ENCODE measurements at regions not wholly inside any gene's neighbourhood (a gene's known extent, or its start where the extent isn't known, plus 50 kb on each side); places are given as distances from the start of the nearest gene placed in this dataset.

DNA sequence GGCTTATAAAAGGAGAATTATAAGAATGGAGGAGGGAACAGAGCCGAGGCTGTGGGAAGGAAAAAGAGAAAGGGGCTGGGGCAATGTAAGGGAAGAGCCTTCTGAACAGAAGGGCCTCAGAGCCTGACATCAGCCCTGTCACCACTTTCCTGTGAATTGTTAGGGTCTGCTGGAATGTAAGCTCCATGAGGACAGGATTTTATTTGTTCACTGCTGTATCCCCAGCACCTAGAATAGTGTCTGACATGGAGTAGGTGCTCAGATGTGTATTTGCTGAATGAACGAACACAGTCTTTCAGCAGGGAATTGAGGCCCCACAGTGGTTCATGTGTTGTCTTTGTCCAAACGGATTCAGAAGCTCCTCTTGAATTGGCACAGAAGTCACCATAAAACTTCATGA, 251.5 kb downstream of the OPA1 start:
- H3K4me1 ChIP-seq (ENCODE audit: control insufficient read depth in 4 of 4, insufficient read depth in 4 of 4, low read length in 3 of 4), result peaks cover 1 to 8% (median 3%) of the 10 kb centered on the region in 4 donors
- no peaks in the 10 kb centered on the region for H3K27me3 ChIP-seq (ENCODE audit: control insufficient read depth in 4 of 4, insufficient read depth in 4 of 4, low read length in 3 of 4)
- TF ChIP-seq, protein P1, sequence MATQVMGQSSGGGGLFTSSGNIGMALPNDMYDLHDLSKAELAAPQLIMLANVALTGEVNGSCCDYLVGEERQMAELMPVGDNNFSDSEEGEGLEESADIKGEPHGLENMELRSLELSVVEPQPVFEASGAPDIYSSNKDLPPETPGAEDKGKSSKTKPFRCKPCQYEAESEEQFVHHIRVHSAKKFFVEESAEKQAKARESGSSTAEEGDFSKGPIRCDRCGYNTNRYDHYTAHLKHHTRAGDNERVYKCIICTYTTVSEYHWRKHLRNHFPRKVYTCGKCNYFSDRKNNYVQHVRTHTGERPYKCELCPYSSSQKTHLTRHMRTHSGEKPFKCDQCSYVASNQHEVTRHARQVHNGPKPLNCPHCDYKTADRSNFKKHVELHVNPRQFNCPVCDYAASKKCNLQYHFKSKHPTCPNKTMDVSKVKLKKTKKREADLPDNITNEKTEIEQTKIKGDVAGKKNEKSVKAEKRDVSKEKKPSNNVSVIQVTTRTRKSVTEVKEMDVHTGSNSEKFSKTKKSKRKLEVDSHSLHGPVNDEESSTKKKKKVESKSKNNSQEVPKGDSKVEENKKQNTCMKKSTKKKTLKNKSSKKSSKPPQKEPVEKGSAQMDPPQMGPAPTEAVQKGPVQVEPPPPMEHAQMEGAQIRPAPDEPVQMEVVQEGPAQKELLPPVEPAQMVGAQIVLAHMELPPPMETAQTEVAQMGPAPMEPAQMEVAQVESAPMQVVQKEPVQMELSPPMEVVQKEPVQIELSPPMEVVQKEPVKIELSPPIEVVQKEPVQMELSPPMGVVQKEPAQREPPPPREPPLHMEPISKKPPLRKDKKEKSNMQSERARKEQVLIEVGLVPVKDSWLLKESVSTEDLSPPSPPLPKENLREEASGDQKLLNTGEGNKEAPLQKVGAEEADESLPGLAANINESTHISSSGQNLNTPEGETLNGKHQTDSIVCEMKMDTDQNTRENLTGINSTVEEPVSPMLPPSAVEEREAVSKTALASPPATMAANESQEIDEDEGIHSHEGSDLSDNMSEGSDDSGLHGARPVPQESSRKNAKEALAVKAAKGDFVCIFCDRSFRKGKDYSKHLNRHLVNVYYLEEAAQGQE (IDR thresholded peaks at IDR 0.05), result no peak
- TF ChIP-seq, protein P2, sequence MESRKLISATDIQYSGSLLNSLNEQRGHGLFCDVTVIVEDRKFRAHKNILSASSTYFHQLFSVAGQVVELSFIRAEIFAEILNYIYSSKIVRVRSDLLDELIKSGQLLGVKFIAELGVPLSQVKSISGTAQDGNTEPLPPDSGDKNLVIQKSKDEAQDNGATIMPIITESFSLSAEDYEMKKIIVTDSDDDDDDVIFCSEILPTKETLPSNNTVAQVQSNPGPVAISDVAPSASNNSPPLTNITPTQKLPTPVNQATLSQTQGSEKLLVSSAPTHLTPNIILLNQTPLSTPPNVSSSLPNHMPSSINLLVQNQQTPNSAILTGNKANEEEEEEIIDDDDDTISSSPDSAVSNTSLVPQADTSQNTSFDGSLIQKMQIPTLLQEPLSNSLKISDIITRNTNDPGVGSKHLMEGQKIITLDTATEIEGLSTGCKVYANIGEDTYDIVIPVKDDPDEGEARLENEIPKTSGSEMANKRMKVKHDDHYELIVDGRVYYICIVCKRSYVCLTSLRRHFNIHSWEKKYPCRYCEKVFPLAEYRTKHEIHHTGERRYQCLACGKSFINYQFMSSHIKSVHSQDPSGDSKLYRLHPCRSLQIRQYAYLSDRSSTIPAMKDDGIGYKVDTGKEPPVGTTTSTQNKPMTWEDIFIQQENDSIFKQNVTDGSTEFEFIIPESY (IDR thresholded peaks at IDR 0.05), result no peak
- no peak for TF ChIP-seq GABPA (IDR thresholded peaks at IDR 0.05 in 1 of 2, conservative IDR thresholded peaks at IDR 0.05 in 1 of 2)
- TF ChIP-seq, protein P3, sequence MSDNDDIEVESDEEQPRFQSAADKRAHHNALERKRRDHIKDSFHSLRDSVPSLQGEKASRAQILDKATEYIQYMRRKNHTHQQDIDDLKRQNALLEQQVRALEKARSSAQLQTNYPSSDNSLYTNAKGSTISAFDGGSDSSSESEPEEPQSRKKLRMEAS (IDR thresholded peaks at IDR 0.05), result no peak
- TF ChIP-seq RAD21 (IDR thresholded peaks at IDR 0.05), result no peak
- no peak for TF ChIP-seq FOXA1 (IDR thresholded peaks at IDR 0.05)
- TF ChIP-seq, protein P4, sequence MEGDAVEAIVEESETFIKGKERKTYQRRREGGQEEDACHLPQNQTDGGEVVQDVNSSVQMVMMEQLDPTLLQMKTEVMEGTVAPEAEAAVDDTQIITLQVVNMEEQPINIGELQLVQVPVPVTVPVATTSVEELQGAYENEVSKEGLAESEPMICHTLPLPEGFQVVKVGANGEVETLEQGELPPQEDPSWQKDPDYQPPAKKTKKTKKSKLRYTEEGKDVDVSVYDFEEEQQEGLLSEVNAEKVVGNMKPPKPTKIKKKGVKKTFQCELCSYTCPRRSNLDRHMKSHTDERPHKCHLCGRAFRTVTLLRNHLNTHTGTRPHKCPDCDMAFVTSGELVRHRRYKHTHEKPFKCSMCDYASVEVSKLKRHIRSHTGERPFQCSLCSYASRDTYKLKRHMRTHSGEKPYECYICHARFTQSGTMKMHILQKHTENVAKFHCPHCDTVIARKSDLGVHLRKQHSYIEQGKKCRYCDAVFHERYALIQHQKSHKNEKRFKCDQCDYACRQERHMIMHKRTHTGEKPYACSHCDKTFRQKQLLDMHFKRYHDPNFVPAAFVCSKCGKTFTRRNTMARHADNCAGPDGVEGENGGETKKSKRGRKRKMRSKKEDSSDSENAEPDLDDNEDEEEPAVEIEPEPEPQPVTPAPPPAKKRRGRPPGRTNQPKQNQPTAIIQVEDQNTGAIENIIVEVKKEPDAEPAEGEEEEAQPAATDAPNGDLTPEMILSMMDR (IDR thresholded peaks at IDR 0.05; ENCODE audit: low read depth, low read length, missing input control), result no peak
- H3K36me3 ChIP-seq (ENCODE audit: control insufficient read depth in 4 of 4, insufficient read depth in 3 of 4, low read depth in 1 of 4, low read length in 3 of 4), result no peaks in the 10 kb centered on the region
- H3K9me3 ChIP-seq (ENCODE audit: control insufficient read depth in 4 of 4, low read length in 3 of 4), result no peaks in the 10 kb centered on the region
- H3K27ac ChIP-seq (ENCODE audit: low read depth in 1 of 2, low read length in 2 of 2), result no peak overlapping the region
- 91% methylated on average over 3 of the region's 3 CpGs for WGBS
- no peak overlapping the region for H3K4me3 ChIP-seq (ENCODE audit: low read depth in 1 of 3, low read length in 3 of 3)
- DNase-seq (ENCODE audit: low spot score), result no peak
- no peak overlapping the region for H3K9ac ChIP-seq (ENCODE audit: low read depth in 1 of 2, low read length in 2 of 2)

DNA sequence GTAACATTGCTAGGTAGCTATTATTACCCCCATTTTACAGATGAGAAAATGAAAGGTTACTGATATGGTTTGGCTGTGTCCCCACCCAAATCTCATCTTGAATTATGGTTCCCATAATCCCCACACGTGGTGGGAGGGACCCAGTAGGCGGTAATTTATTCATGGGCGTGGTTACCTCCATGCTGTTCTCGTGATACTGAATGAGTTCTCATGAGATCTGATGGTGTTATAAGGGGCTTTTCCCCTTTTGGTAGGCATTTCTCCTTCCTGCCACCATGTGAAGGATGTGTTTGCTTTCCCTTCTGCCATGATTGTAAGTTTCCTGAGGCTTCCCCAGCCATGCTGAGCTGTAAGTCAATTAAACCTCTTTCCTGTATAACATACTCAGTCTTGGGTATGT, 252.1 kb downstream of the OPA1 start:
- H3K4me1 ChIP-seq (ENCODE audit: control insufficient read depth in 4 of 4, insufficient read depth in 4 of 4, low read length in 3 of 4), result peaks cover 1 to 8% (median 3%) of the 10 kb centered on the region in 4 donors
- H3K27ac ChIP-seq (ENCODE audit: low read depth in 1 of 2, low read length in 2 of 2), result no peak overlapping the region
- 89% methylated on average over 4 of the region's 4 CpGs for WGBS
- H3K27me3 ChIP-seq (ENCODE audit: control insufficient read depth in 4 of 4, insufficient read depth in 4 of 4, low read length in 3 of 4), result no peaks in the 10 kb centered on the region
- H3K9me3 ChIP-seq (ENCODE audit: control insufficient read depth in 4 of 4, low read length in 3 of 4), result no peaks in the 10 kb centered on the region
- H3K4me3 ChIP-seq (ENCODE audit: low read depth in 1 of 3, low read length in 3 of 3), result no peak overlapping the region
- DNase-seq (ENCODE audit: low spot score), result no peak
- H3K36me3 ChIP-seq (ENCODE audit: control insufficient read depth in 4 of 4, insufficient read depth in 3 of 4, low read depth in 1 of 4, low read length in 3 of 4), result no peaks in the 10 kb centered on the region
- H3K9ac ChIP-seq (ENCODE audit: low read depth in 1 of 2, low read length in 2 of 2), result no peak overlapping the region
- TF ChIP-seq EGR1 (IDR thresholded peaks at IDR 0.05; ENCODE audit: low read depth in 2 of 2) (no peak), HNF4G (IDR thresholded peaks at IDR 0.05) (no peak), TAF1 (conservative IDR thresholded peaks at IDR 0.05) (no peak), YY1 (IDR thresholded peaks at IDR 0.05) (no peak), GABPA (IDR thresholded peaks at IDR 0.05 in 1 of 2, conservative IDR thresholded peaks at IDR 0.05 in 1 of 2) (no peak), SP1 (IDR thresholded peaks at IDR 0.05) (no peak), RAD21 (IDR thresholded peaks at IDR 0.05) (no peak)
- TF ChIP-seq, protein P5, sequence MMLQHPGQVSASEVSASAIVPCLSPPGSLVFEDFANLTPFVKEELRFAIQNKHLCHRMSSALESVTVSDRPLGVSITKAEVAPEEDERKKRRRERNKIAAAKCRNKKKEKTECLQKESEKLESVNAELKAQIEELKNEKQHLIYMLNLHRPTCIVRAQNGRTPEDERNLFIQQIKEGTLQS (IDR thresholded peaks at IDR 0.05), result no peak
- TF ChIP-seq, protein P2 (IDR thresholded peaks at IDR 0.05), result no peak

All from liver (tissue), 8 donors.